GM18873 (cell line): ENCODE measurements at regions not wholly inside any gene's neighbourhood (a gene's known extent, or its start where the extent isn't known, plus 50 kb on each side); places are given as distances from the start of the nearest gene placed in this dataset.

Experiments
- ATAC-seq: cut with Tn5 transposase; IDR thresholded peaks from one replicate; pipeline ENCODE4 v1.9.1; 2021; ENCODE audit warnings: mild to moderate bottlenecking, moderate library complexity, moderate number of reproducible peaks; ENCODE audit not compliant: unreplicated experiment, low FRiP score

- ATAC-seq: no peak
These were observed 270.9 kb downstream of the LMO4 start for GRCh38 chr1:87599569-87599968.

GRCh38 chr1:87600055-87600850 is 271.6 kb downstream of the LMO4 start:
- no peak for ATAC-seq

GRCh38 chr1:87600854-87601253 is 272.2 kb downstream of the LMO4 start:
- no peak for ATAC-seq

GRCh38 chr1:87603626-87604025 is 274.9 kb downstream of the LMO4 start:
- ATAC-seq: no peak

- ATAC-seq: no peak
These were observed 284.3 kb downstream of the LMO4 start for GRCh38 chr1:87612956-87613355.

- no peak for ATAC-seq
These were observed 286.8 kb downstream of the LMO4 start for GRCh38 chr1:87615491-87615890.

- ATAC-seq: no peak
These were observed 287.2 kb downstream of the LMO4 start for GRCh38 chr1:87615901-87616300.

- ATAC-seq: no peak
These were observed 292.1 kb downstream of the LMO4 start for GRCh38 chr1:87620807-87621206.

GRCh38 chr1:87629673-87630072 is 301.0 kb downstream of the LMO4 start:
- no peak for ATAC-seq

GRCh38 chr1:87632232-87632631 is 303.6 kb downstream of the LMO4 start:
- no peak for ATAC-seq

GRCh38 chr1:87636198-87636892 is 307.7 kb downstream of the LMO4 start:
- ATAC-seq: no peak

- no peak for ATAC-seq
These were observed 310.0 kb downstream of the LMO4 start for GRCh38 chr1:87638636-87639035.

- no peak for ATAC-seq
These were observed 313.3 kb downstream of the LMO4 start for GRCh38 chr1:87641996-87642395.

- no peak for ATAC-seq
These were observed 314.0 kb downstream of the LMO4 start for GRCh38 chr1:87642581-87643221.

- ATAC-seq: no peak
These were observed 315.4 kb downstream of the LMO4 start for GRCh38 chr1:87644033-87644578.

GRCh38 chr1:87644579-87645190 is 316.0 kb downstream of the LMO4 start:
- ATAC-seq: no peak

GRCh38 chr1:87647430-87648177 is 318.9 kb downstream of the LMO4 start:
- no peak for ATAC-seq

- ATAC-seq: no peak
These were observed 319.8 kb downstream of the LMO4 start for GRCh38 chr1:87648323-87649119.

GRCh38 chr1:87650306-87650705 is 321.6 kb downstream of the LMO4 start:
- no peak for ATAC-seq
